GM12801 (cell line): ENCODE measurements at regions not wholly inside any gene's neighbourhood (a gene's known extent, or its start where the extent isn't known, plus 50 kb on each side); places are given as distances from the start of the nearest gene placed in this dataset.

Experiments used
- TF ChIP-seq, protein P1 (sequence below): IDR thresholded peaks from one replicate; pipeline ENCODE4 v1.5.1; 2011; ENCODE audit warnings: control low read depth; ENCODE audit not compliant: insufficient read length; ENCODE audit errors: extremely low read depth

DNA sequence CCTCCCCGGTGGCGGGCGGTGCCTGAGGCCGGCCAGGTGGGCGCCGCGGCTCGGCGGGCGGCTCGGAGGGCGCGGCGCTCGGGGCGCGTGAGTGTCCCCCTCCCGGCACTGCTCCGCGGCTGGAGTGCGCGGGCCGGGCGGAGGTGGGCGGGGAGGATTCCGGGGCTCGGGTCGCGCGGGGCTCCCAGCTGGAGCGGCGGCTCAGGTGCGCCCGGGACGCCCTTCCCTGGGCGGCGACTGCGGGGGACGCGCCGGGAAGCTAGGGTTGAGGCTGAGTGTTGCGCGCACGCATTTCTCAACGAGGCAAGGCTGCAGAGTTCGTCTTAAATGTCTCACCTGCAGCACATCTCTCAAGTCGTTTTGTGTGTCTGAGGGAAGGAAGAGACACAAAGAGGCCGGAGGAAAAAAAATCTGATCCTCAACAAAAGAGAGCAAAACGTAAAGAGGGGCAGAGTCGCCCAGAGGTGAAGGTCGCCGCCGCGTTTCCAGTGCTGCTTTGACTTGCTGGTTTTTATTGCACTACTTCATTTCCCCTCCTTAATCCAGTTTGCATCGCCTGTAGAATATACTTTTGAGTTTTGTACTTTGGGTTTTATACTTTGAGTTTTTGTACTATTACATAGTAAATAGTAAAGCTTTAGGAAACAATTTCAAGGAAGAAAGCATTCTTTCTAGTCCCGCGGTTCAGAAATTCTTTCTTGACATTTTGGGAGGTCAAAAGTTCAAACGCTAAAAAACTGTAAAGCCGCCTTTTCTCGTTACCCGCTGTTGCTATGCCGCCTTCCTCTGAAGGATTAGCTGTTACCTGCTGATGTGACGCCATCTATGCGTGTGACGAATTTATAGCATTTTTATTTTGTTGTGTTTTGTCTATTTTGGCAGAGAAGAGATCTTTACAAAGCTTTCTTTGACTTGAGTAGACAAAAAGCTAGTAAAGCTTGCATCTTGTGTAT, 106.5 kb upstream of the STOX2 start:
- TF ChIP-seq, protein P1, sequence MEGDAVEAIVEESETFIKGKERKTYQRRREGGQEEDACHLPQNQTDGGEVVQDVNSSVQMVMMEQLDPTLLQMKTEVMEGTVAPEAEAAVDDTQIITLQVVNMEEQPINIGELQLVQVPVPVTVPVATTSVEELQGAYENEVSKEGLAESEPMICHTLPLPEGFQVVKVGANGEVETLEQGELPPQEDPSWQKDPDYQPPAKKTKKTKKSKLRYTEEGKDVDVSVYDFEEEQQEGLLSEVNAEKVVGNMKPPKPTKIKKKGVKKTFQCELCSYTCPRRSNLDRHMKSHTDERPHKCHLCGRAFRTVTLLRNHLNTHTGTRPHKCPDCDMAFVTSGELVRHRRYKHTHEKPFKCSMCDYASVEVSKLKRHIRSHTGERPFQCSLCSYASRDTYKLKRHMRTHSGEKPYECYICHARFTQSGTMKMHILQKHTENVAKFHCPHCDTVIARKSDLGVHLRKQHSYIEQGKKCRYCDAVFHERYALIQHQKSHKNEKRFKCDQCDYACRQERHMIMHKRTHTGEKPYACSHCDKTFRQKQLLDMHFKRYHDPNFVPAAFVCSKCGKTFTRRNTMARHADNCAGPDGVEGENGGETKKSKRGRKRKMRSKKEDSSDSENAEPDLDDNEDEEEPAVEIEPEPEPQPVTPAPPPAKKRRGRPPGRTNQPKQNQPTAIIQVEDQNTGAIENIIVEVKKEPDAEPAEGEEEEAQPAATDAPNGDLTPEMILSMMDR: no peak

DNA sequence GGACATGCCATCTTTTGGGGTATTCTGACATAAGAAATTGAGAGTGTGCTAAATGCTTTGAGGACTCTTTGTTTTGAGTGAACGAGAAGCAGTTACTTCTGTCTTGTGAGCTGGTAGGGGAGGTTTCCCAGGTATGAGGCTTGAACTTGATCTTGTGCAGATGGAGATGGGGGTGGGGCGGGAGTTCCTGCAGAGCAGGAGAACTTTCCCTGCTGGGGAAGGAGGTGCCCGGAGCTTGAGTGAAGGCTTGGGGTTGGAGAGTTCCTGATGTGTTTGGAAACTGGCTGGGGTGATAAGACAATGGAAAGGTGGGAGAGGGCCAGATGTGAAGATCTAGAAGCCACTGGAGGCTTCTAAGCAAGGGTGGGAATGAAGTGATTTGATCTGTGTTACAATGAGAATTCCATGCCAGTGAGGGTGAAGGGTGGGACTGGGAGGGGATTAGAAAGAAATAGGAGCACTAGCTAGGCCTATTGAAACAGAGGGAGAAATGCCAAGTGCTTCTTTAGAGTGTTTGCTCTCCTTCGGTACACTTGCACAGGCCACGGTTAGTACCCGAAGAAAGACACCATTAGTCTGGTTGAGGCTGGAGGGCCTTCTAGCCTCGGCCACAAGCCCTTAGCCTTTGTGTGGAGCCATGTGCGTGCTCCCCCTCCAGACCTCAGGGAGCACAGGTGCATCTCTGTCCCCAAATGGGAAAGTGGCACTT, 103.5 kb upstream of the STOX2 start:
- TF ChIP-seq, protein P1: no peak

DNA sequence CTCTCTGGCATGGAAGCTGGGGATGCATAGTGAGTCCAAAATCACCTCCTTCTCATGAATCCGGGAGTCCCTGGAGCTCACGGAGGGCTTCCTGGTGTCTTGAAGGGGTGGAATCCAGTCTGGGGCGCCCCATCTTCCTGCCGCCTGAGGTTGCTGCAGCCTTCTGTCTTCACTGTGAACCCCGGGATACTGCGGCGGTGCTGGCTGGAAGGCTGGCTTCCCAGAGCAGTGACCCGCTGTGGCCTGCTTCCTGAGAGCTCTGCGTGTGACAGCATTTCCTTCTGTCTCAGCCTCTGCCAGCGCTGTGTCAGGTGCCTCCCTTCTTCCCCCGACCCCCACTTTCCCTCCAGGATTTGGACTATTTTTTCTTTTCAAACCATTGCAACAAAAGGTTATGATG, 98.8 kb upstream of the STOX2 start:
- TF ChIP-seq, protein P1: no peak

DNA sequence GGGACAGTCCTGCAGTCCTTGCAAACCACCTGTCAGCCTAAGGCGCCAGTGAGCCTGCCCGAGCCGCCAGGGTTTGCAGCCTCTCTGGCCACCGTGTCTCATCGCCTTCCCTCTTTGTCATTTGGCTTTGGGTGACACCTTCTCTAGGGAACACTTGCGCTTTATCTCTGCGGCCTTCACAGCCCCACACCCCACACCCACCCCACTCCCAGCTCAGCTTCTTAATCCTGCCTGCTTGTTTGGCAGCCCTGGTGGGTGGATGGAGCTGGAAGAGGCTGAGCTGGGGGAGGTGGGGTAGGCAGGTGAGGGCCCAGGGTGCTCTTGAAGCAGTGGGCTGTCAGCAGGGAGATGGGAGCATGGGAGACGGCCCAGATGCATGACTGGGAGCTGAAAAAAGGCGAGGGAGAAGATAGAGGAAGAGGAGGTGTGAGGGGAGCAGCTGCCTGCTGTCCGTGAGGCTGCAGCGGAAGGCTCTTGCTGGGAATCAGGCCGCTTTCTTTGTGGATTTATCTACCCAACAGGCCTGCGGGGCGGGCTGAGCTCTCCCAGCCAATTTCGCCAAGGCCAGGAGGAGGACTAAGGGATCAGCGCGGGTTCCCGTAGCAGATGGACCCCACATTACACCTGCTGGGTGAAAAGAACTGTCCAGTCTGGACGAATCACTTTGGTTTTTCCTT, 97.5 kb upstream of the STOX2 start:
- TF ChIP-seq, protein P1: no peak

DNA sequence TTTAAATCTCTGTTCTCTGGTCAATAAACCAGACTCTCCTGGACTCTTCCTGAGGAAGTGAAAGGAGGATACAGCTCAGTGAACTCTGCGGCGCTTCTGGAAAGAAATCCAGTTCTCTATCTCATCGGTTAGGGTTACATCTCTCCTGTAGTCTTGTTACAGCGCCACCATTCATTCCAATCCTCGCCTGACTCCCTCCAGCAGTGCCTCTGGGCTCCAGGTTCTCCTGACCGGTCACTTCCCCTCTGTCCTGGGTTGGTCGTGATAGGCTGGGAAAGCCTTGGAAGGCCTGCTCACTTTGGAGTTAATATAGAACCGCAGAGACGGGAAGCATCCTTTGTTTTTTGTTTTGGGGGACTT, 97.0 kb upstream of the STOX2 start:
- TF ChIP-seq, protein P1: no peak

DNA sequence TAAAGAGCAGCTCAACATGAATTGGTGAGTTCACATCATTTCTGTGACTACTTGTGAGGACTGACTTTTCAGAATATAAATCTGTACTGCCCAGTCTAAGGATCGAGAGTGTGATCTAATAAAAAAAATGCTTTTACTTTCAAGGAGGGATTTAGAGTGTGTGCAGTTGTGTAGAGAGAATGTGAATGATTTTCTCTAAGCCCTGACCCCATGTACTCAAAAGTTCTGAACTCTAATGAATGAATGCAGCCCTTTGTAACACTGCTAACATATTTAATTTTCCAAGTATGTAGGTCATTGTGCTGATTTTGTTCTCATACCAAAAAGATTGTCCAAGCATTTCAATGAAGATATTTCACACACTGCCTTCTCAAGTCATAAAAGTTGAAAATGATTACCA, 92.5 kb upstream of the STOX2 start:
- TF ChIP-seq, protein P1: no peak

DNA sequence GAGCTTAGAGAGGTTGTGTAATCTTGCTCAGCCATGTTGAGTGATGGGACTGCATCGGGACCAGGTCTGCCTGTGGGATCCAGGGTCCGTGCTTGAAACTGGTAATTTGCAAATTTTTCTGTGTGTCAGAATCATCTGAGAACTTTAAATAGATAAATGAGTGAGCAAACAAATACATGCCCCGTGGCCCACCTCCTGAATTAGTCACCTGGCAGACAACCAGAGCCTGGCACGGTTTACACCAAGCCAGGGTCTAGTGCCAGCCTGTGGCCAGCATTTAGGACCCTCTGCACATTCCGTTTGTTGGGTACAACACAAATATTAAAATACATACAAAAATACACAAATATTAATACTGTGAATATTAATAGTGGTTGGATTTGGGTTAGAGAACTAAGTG, 90.6 kb upstream of the STOX2 start:
- TF ChIP-seq, protein P1: no peak
